ENCODE measurements at regions not wholly inside any gene's neighbourhood (a gene's known extent, or its start where the extent isn't known, plus 50 kb on each side); places are given as distances from the start of the nearest gene placed in this dataset.

- DNase-seq (ENCODE audit: low spot score in 2 of 2) = no peak
- no peaks in the 10 kb centered on the region for H3K9me3 ChIP-seq
- no peak for TF ChIP-seq POLR2A (IDR thresholded peaks at IDR 0.05)
- TF ChIP-seq EP300 (IDR thresholded peaks at IDR 0.05) = no peak
- TF ChIP-seq, protein P1, sequence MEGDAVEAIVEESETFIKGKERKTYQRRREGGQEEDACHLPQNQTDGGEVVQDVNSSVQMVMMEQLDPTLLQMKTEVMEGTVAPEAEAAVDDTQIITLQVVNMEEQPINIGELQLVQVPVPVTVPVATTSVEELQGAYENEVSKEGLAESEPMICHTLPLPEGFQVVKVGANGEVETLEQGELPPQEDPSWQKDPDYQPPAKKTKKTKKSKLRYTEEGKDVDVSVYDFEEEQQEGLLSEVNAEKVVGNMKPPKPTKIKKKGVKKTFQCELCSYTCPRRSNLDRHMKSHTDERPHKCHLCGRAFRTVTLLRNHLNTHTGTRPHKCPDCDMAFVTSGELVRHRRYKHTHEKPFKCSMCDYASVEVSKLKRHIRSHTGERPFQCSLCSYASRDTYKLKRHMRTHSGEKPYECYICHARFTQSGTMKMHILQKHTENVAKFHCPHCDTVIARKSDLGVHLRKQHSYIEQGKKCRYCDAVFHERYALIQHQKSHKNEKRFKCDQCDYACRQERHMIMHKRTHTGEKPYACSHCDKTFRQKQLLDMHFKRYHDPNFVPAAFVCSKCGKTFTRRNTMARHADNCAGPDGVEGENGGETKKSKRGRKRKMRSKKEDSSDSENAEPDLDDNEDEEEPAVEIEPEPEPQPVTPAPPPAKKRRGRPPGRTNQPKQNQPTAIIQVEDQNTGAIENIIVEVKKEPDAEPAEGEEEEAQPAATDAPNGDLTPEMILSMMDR (IDR thresholded peaks at IDR 0.05) = no peak
- no peak for TF ChIP-seq POLR2AphosphoS5 (IDR thresholded peaks at IDR 0.05)
- H3K4me3 ChIP-seq = no peak overlapping the region
- H3K27me3 ChIP-seq = no peaks in the 10 kb centered on the region
- H3K27ac ChIP-seq = no peak overlapping the region
- 76% methylated on average over 4 of the region's 4 CpGs for WGBS
- H3K36me3 ChIP-seq = no peaks in the 10 kb centered on the region
- H3K4me1 ChIP-seq = no peaks in the 10 kb centered on the region
Observed at GRCh38 chr12:19940267-19940666, 428.1 kb upstream of the PDE3A start.

GRCh38 chr12:19941096-19941495 is 427.2 kb upstream of the PDE3A start:
- DNase-seq (ENCODE audit: low spot score in 2 of 2) = peak in 1 of 2 donors; percentile 73
- H3K27me3 ChIP-seq = no peaks in the 10 kb centered on the region
- no peak overlapping the region for H3K27ac ChIP-seq
- 97% methylated on average over 26 of the region's 26 CpGs for WGBS
- no peaks in the 10 kb centered on the region for H3K9me3 ChIP-seq
- no peak overlapping the region for H3K4me3 ChIP-seq
- TF ChIP-seq POLR2A (IDR thresholded peaks at IDR 0.05) (no peak), POLR2AphosphoS5 (IDR thresholded peaks at IDR 0.05) (no peak), EP300 (IDR thresholded peaks at IDR 0.05) (no peak)
- TF ChIP-seq, protein P1 (IDR thresholded peaks at IDR 0.05) = no peak
- no peaks in the 10 kb centered on the region for H3K36me3 ChIP-seq
- no peaks in the 10 kb centered on the region for H3K4me1 ChIP-seq

DNA sequence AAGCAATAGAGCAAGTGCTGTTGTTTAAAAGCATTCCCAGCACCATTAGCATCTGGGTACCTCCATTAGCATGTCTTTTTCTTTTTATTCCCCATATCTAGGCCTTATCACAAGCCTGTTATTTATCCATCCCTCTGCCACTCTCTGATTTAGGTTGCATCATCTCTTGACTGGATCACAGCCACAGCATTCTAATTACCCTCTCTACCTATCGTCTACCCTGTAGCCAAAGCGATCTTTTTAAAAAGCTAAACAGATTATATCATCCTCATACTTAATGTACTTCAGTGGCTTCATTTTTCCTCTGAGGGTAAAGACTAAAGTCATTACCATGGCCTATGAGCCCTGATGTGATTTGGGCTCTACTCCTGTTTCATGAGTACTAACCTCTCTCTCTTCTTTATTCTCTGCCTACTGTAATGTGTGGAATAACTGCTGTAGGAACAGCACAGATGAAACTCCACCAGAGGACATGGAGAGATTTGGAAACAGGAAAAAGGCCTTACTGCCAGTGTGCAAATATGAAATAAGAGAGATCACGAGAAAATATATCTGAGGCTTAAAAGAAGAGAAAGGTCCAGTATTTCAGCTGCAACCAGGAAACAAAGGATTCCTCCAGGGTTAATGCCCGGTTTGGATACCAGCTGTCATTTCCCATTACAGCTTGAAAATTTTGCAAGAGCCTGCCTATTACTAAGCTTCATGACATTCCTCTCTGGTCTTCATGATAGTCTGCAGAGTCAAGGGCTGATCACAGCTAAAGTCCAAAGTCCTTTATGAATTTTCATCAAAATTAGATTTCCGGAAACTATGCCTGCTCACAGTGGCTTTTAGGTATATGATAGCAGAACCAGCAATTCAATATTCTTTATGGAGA is 422.5 kb upstream of the PDE3A start:
- DNase-seq (ENCODE audit: low spot score in 2 of 2) = no peak
- no peak overlapping the region for H3K27ac ChIP-seq
- TF ChIP-seq EP300 (IDR thresholded peaks at IDR 0.05) = no peak
- no peak for TF ChIP-seq POLR2AphosphoS5 (IDR thresholded peaks at IDR 0.05)
- TF ChIP-seq POLR2A (IDR thresholded peaks at IDR 0.05) = no peak
- TF ChIP-seq, protein P1 (IDR thresholded peaks at IDR 0.05) = no peak
- no peaks in the 10 kb centered on the region for H3K9me3 ChIP-seq
- H3K27me3 ChIP-seq = no peaks in the 10 kb centered on the region
- WGBS = 70% methylated on average over 5 of the region's 5 CpGs
- no peaks in the 10 kb centered on the region for H3K4me1 ChIP-seq
- no peaks in the 10 kb centered on the region for H3K36me3 ChIP-seq
- no peak overlapping the region for H3K4me3 ChIP-seq

DNA sequence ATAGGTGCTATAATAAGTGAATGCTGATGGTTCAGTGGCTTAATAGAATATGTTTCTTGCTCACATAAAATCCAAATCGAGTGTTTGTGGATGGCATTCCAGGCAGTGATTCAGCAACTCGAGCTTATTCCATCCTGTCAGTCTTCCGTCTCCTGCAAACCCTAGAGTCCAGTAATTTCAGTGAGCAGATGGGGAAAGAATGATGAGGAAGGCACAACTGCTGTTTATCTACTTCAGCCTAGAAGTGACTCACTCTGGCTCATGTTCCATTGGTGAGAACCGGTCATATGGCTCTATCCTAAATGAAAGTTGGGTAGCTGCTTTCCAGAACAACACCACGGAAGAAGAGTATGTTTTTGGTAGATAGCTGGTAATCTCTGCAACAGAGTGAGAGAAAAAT is 421.8 kb upstream of the PDE3A start:
- Histone ChIP-seq H3K36me3 (no peaks in the 10 kb centered on the region), H3K27me3 (no peaks in the 10 kb centered on the region), H3K4me1 (no peaks in the 10 kb centered on the region), H3K4me3 (no peak overlapping the region), H3K9me3 (no peaks in the 10 kb centered on the region), H3K27ac (no peak overlapping the region)
- TF ChIP-seq, protein P1 (IDR thresholded peaks at IDR 0.05) = no peak
- TF ChIP-seq EP300 (IDR thresholded peaks at IDR 0.05) (no peak), POLR2AphosphoS5 (IDR thresholded peaks at IDR 0.05) (no peak), POLR2A (IDR thresholded peaks at IDR 0.05) (no peak)
- no peak for DNase-seq (ENCODE audit: low spot score in 2 of 2)
- 71% methylated on average over 5 of the region's 5 CpGs for WGBS

- no peaks in the 10 kb centered on the region for H3K36me3 ChIP-seq
- WGBS = 82% methylated on average over 3 of the region's 3 CpGs
- no peaks in the 10 kb centered on the region for H3K27me3 ChIP-seq
- TF ChIP-seq POLR2AphosphoS5 (IDR thresholded peaks at IDR 0.05) (no peak), EP300 (IDR thresholded peaks at IDR 0.05) (no peak), POLR2A (IDR thresholded peaks at IDR 0.05) (no peak)
- TF ChIP-seq, protein P1 (IDR thresholded peaks at IDR 0.05) = no peak
- no peaks in the 10 kb centered on the region for H3K9me3 ChIP-seq
- no peak for DNase-seq (ENCODE audit: low spot score in 2 of 2)
- H3K27ac ChIP-seq = no peak overlapping the region
- H3K4me3 ChIP-seq = no peak overlapping the region
- H3K4me1 ChIP-seq = no peaks in the 10 kb centered on the region
Observed at GRCh38 chr12:19947344-19947743, 421.0 kb upstream of the PDE3A start.

Measured in suprapubic skin (tissue), 4 donors.